Immature natural killer cell (primary cell): ENCODE measurements at regions not wholly inside any gene's neighbourhood (a gene's known extent, or its start where the extent isn't known, plus 50 kb on each side); places are given as distances from the start of the nearest gene placed in this dataset.

ENCODE experiments used
- DNase-seq, 3 donors: peaks; one replicate each; pipeline ENCODE4 v3.0.0; 2022; ENCODE audit warnings: mixed read lengths in 1 of 3
- H3K27ac Mint-ChIP-seq, 6 donors: one replicate each; pipeline ENCODE4 v1.8.0; 2020; ENCODE audit warnings: mixed read lengths in 6 of 6, mild to moderate bottlenecking in 5 of 6, inconsistent platforms in 4 of 6, moderate library complexity in 3 of 6
- H3K27me3 Mint-ChIP-seq, 3 donors: one replicate each; pipeline ENCODE4 v1.8.0; 2020 to 2021; ENCODE audit warnings: low read depth in 3 of 3, mild to moderate bottlenecking in 3 of 3, mixed read lengths in 3 of 3, moderate library complexity in 3 of 3, inconsistent platforms in 1 of 3
- H3K36me3 Mint-ChIP-seq, 3 donors: one replicate each; pipeline ENCODE4 v1.8.0; 2020; ENCODE audit warnings: mixed read lengths in 3 of 3, inconsistent platforms in 2 of 3, mild to moderate bottlenecking in 2 of 3
- H3K4me1 Mint-ChIP-seq, 2 donors: one replicate each; pipeline ENCODE4 v1.8.0; 2020; ENCODE audit warnings: inconsistent platforms in 2 of 2, mild to moderate bottlenecking in 2 of 2, mixed read lengths in 2 of 2, moderate library complexity in 1 of 2
- H3K4me3 Mint-ChIP-seq, 5 donors: one replicate each; pipeline ENCODE4 v1.8.0; 2020; ENCODE audit warnings: mild to moderate bottlenecking in 5 of 5, mixed read lengths in 5 of 5, inconsistent platforms in 3 of 5, moderate library complexity in 3 of 5
- H3K9me3 Mint-ChIP-seq, 6 donors: one replicate each; pipeline ENCODE4 v1.8.0; 2020; ENCODE audit warnings: mild to moderate bottlenecking in 6 of 6, mixed read lengths in 6 of 6, inconsistent platforms in 4 of 6, moderate library complexity in 3 of 6

DNA sequence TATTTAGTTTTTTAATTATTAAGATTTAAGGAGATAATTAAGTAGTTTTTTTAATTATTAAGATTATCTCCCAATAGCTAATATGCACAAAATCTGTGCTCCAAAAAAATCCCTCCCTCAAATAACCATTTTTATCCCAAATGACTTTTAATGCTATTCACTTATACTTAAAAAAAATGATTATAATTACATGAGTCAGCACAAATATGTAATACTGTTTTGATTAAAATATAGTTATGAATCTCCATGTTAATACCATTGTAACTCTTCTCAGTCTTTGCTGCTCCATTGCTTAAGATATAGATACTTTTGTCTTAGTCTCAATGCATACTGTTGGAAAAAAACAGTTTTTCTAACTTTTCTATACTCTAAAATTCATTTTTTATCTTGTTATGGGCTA, 1121.1 kb upstream of the ADGRL3 start:
- Mint-ChIP-seq H3K27ac (no peak overlapping the region), H3K4me3 (no peak overlapping the region), H3K36me3 (no peaks in the 10 kb centered on the region), H3K4me1 (no peaks in the 10 kb centered on the region), H3K27me3 (no peaks in the 10 kb centered on the region), H3K9me3 (peaks cover 8 to 50% (median 37%) of the 10 kb centered on the region in 6 donors)
- no peak for DNase-seq

DNA sequence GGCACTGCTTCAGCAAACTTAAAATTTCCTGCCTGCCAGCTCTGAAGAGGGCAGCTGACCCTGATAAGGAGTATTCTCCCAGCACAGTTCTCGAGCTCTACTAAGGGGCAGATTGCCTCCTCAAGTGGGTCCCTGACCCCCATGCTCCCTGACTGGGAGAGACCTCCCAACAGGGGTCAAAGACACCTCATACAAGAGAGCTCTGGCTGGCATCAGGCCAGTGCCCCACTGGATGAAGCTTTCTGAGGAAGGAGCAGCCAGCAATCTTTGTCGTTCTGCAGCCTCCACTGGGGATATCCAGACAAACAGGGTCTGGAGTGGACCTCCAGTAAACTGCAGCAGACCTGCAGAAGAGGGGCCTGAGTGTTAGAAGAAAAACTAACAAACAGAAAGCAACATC, 1118.3 kb upstream of the ADGRL3 start:
- Mint-ChIP-seq H3K36me3 (no peaks in the 10 kb centered on the region), H3K27ac (no peak overlapping the region), H3K4me1 (no peaks in the 10 kb centered on the region), H3K9me3 (peaks cover 13 to 70% (median 52%) of the 10 kb centered on the region in 6 donors), H3K4me3 (no peak overlapping the region), H3K27me3 (no peaks in the 10 kb centered on the region)
- DNase-seq, result no peak

- Mint-ChIP-seq H3K4me3 (no peak overlapping the region), H3K4me1 (no peaks in the 10 kb centered on the region), H3K27ac (no peak overlapping the region), H3K9me3 (peaks cover 6 to 56% (median 34%) of the 10 kb centered on the region in 6 donors), H3K27me3 (peaks cover 0 to 2% (median 0%) of the 10 kb centered on the region in 3 donors), H3K36me3 (no peaks in the 10 kb centered on the region)
- DNase-seq, result no peak
Measured at GRCh38 chr4:60088807-60089486, 1111.2 kb upstream of the ADGRL3 start.

DNA sequence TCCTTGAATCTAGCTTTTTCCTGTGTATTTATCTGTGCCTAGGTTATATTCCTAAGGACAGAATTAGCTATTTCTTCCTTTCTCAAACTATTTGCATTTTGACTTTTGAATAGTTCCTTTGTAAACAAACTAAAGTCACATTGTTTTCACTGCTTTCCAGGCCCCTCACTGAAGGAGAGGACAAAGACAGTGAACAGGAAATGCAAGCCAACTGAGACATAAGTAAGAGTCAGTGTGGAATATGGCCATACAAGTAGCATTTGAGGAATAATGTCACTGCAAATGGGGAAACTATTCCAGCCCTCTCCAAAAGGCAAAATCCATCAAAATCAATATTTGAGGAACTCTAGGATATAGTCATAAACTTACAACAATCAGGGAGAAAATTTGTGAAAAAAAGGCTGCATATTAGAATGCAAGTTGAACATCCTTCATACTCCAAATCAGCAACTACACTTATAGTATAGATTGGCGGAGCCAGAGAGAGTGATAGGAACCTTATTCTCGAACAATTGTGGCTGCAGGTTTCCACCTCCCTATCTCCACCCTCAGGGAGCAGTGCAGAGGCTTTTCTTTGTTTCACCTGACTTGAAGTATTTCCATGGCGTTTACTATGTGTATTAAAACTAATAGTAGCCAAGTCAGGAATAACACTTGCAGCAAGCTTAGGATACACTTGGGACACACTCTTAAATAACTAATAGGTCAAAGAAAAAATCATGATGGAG, 1110.4 kb upstream of the ADGRL3 start:
- Mint-ChIP-seq H3K9me3 (peaks cover 10 to 50% (median 31%) of the 10 kb centered on the region in 6 donors), H3K27ac (no peak overlapping the region), H3K4me3 (no peak overlapping the region), H3K36me3 (no peaks in the 10 kb centered on the region), H3K4me1 (no peaks in the 10 kb centered on the region), H3K27me3 (peaks cover 0 to 2% (median 0%) of the 10 kb centered on the region in 3 donors)
- no peak for DNase-seq

DNA sequence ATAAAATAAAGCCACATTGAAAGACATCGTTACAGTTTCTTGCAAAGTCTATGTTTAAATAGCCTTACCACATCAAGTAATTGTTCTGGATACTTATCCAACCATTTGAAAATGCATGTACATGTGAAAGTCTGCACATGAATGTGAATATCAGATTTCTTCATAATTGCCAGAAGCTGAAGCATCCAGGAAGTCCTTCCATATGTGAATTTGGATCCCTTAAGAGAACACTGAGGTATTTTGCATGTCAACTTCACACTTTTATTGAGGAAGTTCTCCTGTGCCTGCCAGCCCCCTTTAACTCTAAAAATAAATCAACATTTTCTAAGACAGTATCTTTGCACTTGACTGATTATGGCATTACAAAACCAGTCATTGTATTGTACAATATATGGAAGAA, 1103.5 kb upstream of the ADGRL3 start:
- H3K27me3 Mint-ChIP-seq, result no peaks in the 10 kb centered on the region
- no peak overlapping the region for H3K27ac Mint-ChIP-seq
- no peaks in the 10 kb centered on the region for H3K4me1 Mint-ChIP-seq
- DNase-seq, result no peak
- no peak overlapping the region for H3K4me3 Mint-ChIP-seq
- H3K36me3 Mint-ChIP-seq, result no peaks in the 10 kb centered on the region
- peaks cover 8 to 24% (median 13%) of the 10 kb centered on the region in 6 donors for H3K9me3 Mint-ChIP-seq

DNA sequence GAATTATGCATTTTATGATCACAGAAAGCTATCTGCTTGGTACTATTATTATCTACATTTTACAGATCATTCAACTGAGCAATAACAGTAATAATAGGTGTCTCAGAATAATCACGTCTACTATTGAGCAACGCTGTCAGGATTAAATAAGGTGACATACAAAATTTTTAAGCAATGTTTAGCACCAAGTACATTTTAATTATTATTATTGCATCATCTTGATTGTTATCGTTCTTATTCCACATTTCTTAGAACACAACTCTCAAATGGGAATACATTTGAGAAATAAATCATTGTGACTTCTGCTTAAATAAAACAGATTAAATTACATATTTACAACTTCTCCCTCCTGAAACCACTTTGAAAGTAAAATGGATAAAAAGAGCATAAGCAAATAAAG, 1083.5 kb upstream of the ADGRL3 start:
- no peak overlapping the region for H3K27ac Mint-ChIP-seq
- no peak for DNase-seq
- H3K9me3 Mint-ChIP-seq, result peaks cover 0 to 32% (median 13%) of the 10 kb centered on the region in 6 donors
- peaks cover 0 to 2% (median 0%) of the 10 kb centered on the region in 3 donors for H3K27me3 Mint-ChIP-seq
- H3K4me1 Mint-ChIP-seq, result no peaks in the 10 kb centered on the region
- H3K4me3 Mint-ChIP-seq, result no peak overlapping the region
- H3K36me3 Mint-ChIP-seq, result no peaks in the 10 kb centered on the region

DNA sequence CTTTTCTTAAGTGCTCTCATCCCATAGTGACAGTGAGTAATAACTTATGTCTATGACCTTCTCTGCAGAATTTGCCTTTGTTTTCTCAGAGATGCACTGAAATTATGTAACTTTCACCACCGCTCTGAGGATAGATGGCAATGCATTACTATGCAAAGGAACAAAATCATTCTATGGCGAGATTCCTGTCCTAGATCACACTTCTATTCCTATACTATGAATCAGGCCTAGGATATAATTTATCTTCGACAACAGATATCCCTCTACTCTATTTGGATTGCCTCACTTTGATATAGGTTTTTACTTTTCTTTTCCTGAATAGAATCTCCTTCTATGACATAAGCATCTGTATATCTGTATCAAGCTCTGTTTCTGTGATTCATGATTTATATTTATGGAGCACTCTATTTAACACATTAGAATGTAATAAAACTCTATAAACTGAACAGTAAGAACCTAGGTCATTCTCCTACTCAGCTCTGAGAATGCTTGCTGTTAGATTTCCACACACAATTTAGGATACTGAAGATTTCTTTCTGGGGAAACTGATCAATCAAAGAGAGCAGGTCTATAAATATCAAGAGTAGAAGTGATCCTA, 1082.3 kb upstream of the ADGRL3 start:
- Mint-ChIP-seq H3K4me1 (no peaks in the 10 kb centered on the region), H3K27ac (no peak overlapping the region), H3K9me3 (peaks cover 0 to 27% (median 13%) of the 10 kb centered on the region in 6 donors), H3K36me3 (no peaks in the 10 kb centered on the region), H3K27me3 (peaks cover 0 to 2% (median 0%) of the 10 kb centered on the region in 3 donors), H3K4me3 (no peak overlapping the region)
- DNase-seq, result no peak

GRCh38 chr4:60122820-60123219, 1077.3 kb upstream of the ADGRL3 start:
- Mint-ChIP-seq H3K4me3 (no peak overlapping the region), H3K4me1 (no peaks in the 10 kb centered on the region), H3K9me3 (peaks cover 0 to 22% (median 9%) of the 10 kb centered on the region in 6 donors), H3K27ac (no peak overlapping the region), H3K36me3 (no peaks in the 10 kb centered on the region), H3K27me3 (peaks cover 0 to 2% (median 0%) of the 10 kb centered on the region in 3 donors)
- no peak for DNase-seq

DNA sequence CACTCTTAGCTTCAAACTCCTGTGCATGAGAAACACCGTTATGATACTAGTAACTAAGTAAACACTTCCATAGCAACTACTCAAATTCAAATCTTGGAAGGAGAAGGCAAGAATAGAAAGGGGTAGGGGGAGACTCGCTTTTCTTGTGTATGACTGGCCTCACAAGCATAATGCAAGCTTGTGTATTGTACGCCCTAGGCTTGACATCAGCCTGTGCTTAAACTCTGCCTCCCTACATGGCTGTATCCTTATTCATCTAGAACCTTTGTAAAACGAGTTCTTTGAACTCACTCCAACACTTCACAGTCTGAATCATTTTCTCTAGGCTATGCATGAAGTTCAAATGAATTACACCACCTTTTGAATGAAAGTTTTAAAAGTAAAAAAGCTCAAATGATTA, 1071.2 kb upstream of the ADGRL3 start:
- DNase-seq, result no peak
- Mint-ChIP-seq H3K27ac (no peak overlapping the region), H3K9me3 (peaks cover 2 to 26% (median 10%) of the 10 kb centered on the region in 6 donors), H3K36me3 (no peaks in the 10 kb centered on the region), H3K27me3 (no peaks in the 10 kb centered on the region), H3K4me3 (no peak overlapping the region), H3K4me1 (no peaks in the 10 kb centered on the region)

- Mint-ChIP-seq H3K9me3 (peaks cover 2 to 25% (median 7%) of the 10 kb centered on the region in 6 donors), H3K27ac (no peak overlapping the region), H3K36me3 (no peaks in the 10 kb centered on the region), H3K27me3 (no peaks in the 10 kb centered on the region), H3K4me3 (no peak overlapping the region), H3K4me1 (no peaks in the 10 kb centered on the region)
- no peak for DNase-seq
Measured at GRCh38 chr4:60129740-60130139, 1070.4 kb upstream of the ADGRL3 start.

DNA sequence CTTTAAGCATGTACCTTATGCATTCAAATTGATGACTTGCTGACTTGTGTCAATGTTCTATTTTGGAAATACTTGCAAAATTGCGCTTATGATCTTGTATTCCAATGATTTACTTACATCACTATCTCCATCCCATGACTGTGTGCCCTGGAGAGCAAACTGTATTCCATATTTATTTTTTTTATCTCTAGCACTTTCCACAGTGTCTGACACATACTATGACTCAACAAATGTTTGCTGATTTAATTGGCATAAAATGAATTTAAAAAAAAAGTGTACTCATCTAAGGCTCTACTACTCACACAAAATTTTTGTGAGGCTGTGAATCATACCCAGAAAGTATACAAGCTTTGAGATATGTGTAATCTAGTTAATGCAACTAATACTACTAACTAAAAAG, 1066.8 kb upstream of the ADGRL3 start:
- Mint-ChIP-seq H3K4me3 (no peak overlapping the region), H3K9me3 (peaks cover 0 to 22% (median 6%) of the 10 kb centered on the region in 6 donors), H3K27ac (no peak overlapping the region), H3K27me3 (no peaks in the 10 kb centered on the region), H3K4me1 (no peaks in the 10 kb centered on the region), H3K36me3 (no peaks in the 10 kb centered on the region)
- no peak for DNase-seq

DNA sequence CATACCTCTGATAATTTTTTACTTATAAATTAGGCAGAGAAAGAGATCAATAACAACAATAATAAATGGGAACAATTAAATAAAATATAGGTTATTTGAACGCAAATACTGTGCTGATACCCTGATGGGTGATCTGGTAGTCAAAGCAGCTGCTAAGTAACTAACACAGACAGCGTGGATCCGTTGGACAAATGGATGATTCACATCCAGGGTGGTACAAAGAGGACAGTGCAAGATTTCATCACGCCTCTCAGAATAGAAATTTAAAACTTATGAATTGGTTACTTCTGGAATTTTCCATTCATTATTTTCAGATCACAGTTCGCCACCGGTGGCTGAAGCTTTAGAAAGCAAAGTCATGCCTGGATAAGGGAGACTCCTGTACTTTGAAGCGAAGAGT, 1066.0 kb upstream of the ADGRL3 start:
- H3K4me3 Mint-ChIP-seq, result no peak overlapping the region
- no peaks in the 10 kb centered on the region for H3K36me3 Mint-ChIP-seq
- no peak for DNase-seq
- no peaks in the 10 kb centered on the region for H3K4me1 Mint-ChIP-seq
- H3K27ac Mint-ChIP-seq, result no peak overlapping the region
- peaks cover 0 to 18% (median 6%) of the 10 kb centered on the region in 6 donors for H3K9me3 Mint-ChIP-seq
- H3K27me3 Mint-ChIP-seq, result no peaks in the 10 kb centered on the region

DNA sequence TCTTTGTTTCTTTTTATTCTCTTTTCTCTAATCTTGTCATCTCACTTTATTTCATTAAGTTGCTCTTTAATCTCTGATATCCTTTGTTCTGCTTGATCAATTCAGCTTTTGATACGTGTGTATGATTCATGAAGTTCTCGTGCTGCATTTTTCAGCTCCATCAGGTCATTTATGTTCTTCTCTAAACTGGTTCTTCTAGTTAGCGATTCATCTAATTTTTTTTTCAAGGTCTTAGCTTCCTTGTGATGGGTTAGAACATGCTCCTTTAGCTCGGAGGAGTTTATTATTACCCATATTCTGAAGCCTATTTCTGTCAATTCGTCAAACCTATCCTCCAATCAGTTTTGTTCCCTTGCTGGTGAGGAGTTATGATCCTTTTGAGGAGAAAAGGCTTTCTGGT, 1045.0 kb upstream of the ADGRL3 start:
- Mint-ChIP-seq H3K4me3 (no peak overlapping the region), H3K9me3 (peaks cover 19 to 80% (median 49%) of the 10 kb centered on the region in 6 donors), H3K27me3 (peaks cover 0 to 2% (median 2%) of the 10 kb centered on the region in 3 donors), H3K27ac (no peak overlapping the region), H3K4me1 (no peaks in the 10 kb centered on the region), H3K36me3 (peaks cover 0 to 6% (median 3%) of the 10 kb centered on the region in 3 donors)
- DNase-seq, result no peak

DNA sequence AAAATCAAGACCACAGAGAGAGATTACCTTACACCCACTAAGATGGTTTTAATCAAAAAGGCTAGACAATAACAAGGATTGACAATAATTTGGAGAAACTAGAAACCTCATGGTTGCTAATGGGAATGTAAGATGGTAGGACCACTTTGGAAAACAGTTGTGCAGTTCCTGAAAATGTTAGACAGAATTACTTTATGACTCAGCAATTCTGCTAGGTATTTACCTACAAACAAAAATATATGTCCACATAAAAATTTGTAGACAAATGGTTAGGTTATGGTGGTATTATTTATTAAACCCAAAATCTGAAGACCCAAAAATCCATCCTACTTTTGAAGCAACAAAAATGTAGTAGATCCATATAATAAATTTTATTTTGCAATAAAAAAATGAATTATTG, 1027.0 kb upstream of the ADGRL3 start:
- Mint-ChIP-seq H3K27me3 (no peaks in the 10 kb centered on the region), H3K36me3 (no peaks in the 10 kb centered on the region), H3K9me3 (peaks cover 4 to 41% (median 17%) of the 10 kb centered on the region in 6 donors), H3K27ac (no peak overlapping the region), H3K4me1 (no peaks in the 10 kb centered on the region), H3K4me3 (no peak overlapping the region)
- DNase-seq, result no peak
